SK-N-SH (cell line): ENCODE measurements at regions not wholly inside any gene's neighbourhood (a gene's known extent, or its start where the extent isn't known, plus 50 kb on each side); places are given as distances from the start of the nearest gene placed in this dataset.

ENCODE experiments used
- CTCF ChIA-PET: fragments of 300-600, 350-600 bp; formaldehyde crosslinking; extraction: SDS; loops from one replicate; lab custom pipeline; 2021; lab: Yijun Ruan, JAX
- POLR2A ChIA-PET: fragments of 350-600 bp; sonication (Branson Sonifier 250); formaldehyde crosslinking; extraction: SDS; loops from one replicate; lab custom pipeline; 2020; ENCODE audit warnings: antibody characterized with exemption, inconsistent platforms; lab: Yijun Ruan, JAX
- DNase-seq: peaks from one replicate; pipeline ENCODE4 v3.0.0; 2012
- H2AFZ ChIP-seq: fragments of 200-600 bp; sonication (generic); 2 replicates; pipeline ENCODE4 v1.8.1; 2016; ENCODE audit warnings: antibody characterized with exemption, mild to moderate bottlenecking, low read depth
- H3F3A ChIP-seq: fragments of 200-600 bp; sonication (generic); replicated peaks from 2 replicates; pipeline ENCODE3; 2016; ENCODE audit warnings: antibody characterized with exemption, mild to moderate bottlenecking; ENCODE audit not compliant: insufficient read depth
- H3K27ac ChIP-seq, 2 experiments: fragments of 200-500 bp in 1 of 2; fragments of 200-600 bp in 1 of 2; sonication (Bioruptor generic) in 1 of 2; sonication (generic), shearing (Covaris generic) in 1 of 2; 2 replicates each; pipeline versions ENCODE4 v1.5.1 to v1.6.1; 2014 to 2016; ENCODE audit warnings: low read depth in 2 of 2, inconsistent platforms in 1 of 2, low read length in 1 of 2, mild to moderate bottlenecking in 1 of 2, mixed read lengths in 1 of 2
- H3K27me3 ChIP-seq: fragments of 200-600 bp; sonication (generic), shearing (Covaris generic); 2 replicates; pipeline ENCODE4 v1.6.1; 2016; ENCODE audit warnings: mixed run types; ENCODE audit not compliant: insufficient read depth
- H3K36me3 ChIP-seq, 2 experiments: fragments of 200-500 bp in 1 of 2; fragments of 200-600 bp in 1 of 2; sonication (Bioruptor generic) in 1 of 2; sonication (generic) in 1 of 2; replicated peaks in 1 of 2; 2 replicates each; pipeline versions ENCODE3 to v1.5.1; 2014 to 2016; ENCODE audit warnings: low read length in 1 of 2, mild to moderate bottlenecking in 1 of 2; ENCODE audit not compliant: insufficient read depth in 2 of 2, control insufficient read depth in 1 of 2
- H3K4me1 ChIP-seq, 2 experiments: fragments of 200-500 bp in 1 of 2; fragments of 200-600 bp in 1 of 2; sonication (Bioruptor generic) in 1 of 2; sonication (generic), shearing (Covaris generic) in 1 of 2; 2 replicates each; pipeline versions ENCODE4 v1.5.1 to v1.6.1; 2014 to 2016; ENCODE audit warnings: low read depth in 1 of 2, low read length in 1 of 2, mixed run types in 1 of 2; ENCODE audit not compliant: insufficient read depth in 2 of 2, control insufficient read depth in 1 of 2
- H3K4me2 ChIP-seq: fragments of 200-600 bp; sonication (generic), shearing (Covaris generic); 2 replicates; pipeline ENCODE4 v1.6.1; 2017; ENCODE audit warnings: mixed run types
- H3K4me3 ChIP-seq, 2 experiments: fragments of 200-500 bp in 1 of 2; fragments of 200-600 bp in 1 of 2; sonication (Bioruptor generic) in 1 of 2; sonication (generic), shearing (Covaris generic) in 1 of 2; 2 replicates each; pipeline versions ENCODE4 v1.5.1 to v1.8.1; 2014 to 2016; ENCODE audit warnings: low read depth in 2 of 2, inconsistent platforms in 1 of 2, low read length in 1 of 2, mild to moderate bottlenecking in 1 of 2, mixed read lengths in 1 of 2, moderate library complexity in 1 of 2
- H3K79me2 ChIP-seq: fragments of 200-600 bp; sonication (generic); 2 replicates; pipeline ENCODE4 v1.8.1; 2017; ENCODE audit warnings: mild to moderate bottlenecking; ENCODE audit not compliant: insufficient read depth
- H3K9ac ChIP-seq: fragments of 200-600 bp; sonication (generic); 2 replicates; pipeline ENCODE4 v1.6.1; 2017; ENCODE audit warnings: mixed run types
- H3K9me2 ChIP-seq: fragments of 200-600 bp; sonication (generic); 2 replicates; pipeline ENCODE4 v1.6.1; 2017; ENCODE audit warnings: mixed run types
- H3K9me3 ChIP-seq: fragments of 200-600 bp; sonication (generic); 2 replicates; pipeline ENCODE4 v1.6.1; 2017; ENCODE audit warnings: mixed run types, mild to moderate bottlenecking, moderate library complexity
- H4K20me1 ChIP-seq: fragments of 200-600 bp; sonication (generic); 2 replicates; pipeline ENCODE4 v1.6.1; 2017; ENCODE audit warnings: mild to moderate bottlenecking, mixed run types; ENCODE audit not compliant: insufficient read depth
- CTCF ChIP-seq: fragments of 200-600 bp; sonication (generic); IDR thresholded peaks from 2 replicates; pipeline ENCODE4 v1.6.1; 2017; ENCODE audit warnings: antibody characterized with exemption, mild to moderate bottlenecking, moderate library complexity
- ELF1 ChIP-seq: IDR thresholded peaks from 2 replicates; pipeline ENCODE4 v1.4.0; 2012
- EP300 ChIP-seq, 2 experiments: IDR thresholded peaks; 2 replicates each; pipeline versions ENCODE4 v1.4.0 to v1.6.1; 2012; ENCODE audit warnings: borderline replicate concordance in 1 of 2, low read depth in 1 of 2, low read length in 1 of 2
- FOSL2 ChIP-seq: IDR thresholded peaks from 2 replicates; pipeline ENCODE4 v1.4.0; 2012; ENCODE audit warnings: low read depth, mild to moderate bottlenecking, moderate library complexity, borderline replicate concordance
- FOXJ3 ChIP-seq: sonication (generic); formaldehyde crosslinking; IDR thresholded peaks from 2 replicates; pipeline ENCODE4 v1.5.1; 2020; ENCODE audit warnings: mild to moderate bottlenecking, missing genetic modification reagents
- GABPA ChIP-seq: IDR thresholded peaks from 2 replicates; pipeline ENCODE4 v1.4.0; 2012; ENCODE audit warnings: low read depth, mild to moderate bottlenecking
- GATA2 ChIP-seq: sonication (generic); formaldehyde crosslinking; IDR thresholded peaks from 2 replicates; pipeline ENCODE4 v1.5.0; 2020; ENCODE audit warnings: mild to moderate bottlenecking, missing genetic modification reagents
- IRF3 ChIP-seq: fragments of 150-350 bp; IDR thresholded peaks from 2 replicates; pipeline ENCODE4 v1.6.1; 2016; ENCODE audit warnings: mild to moderate bottlenecking, low read depth, low read length
- MAX ChIP-seq: IDR thresholded peaks from 2 replicates; pipeline ENCODE4 v1.4.0; 2012; ENCODE audit warnings: low read depth
- MEF2A ChIP-seq: IDR thresholded peaks from 2 replicates; pipeline ENCODE4 v1.4.0; 2012; ENCODE audit warnings: low read depth, borderline replicate concordance
- MXI1 ChIP-seq: IDR thresholded peaks from 2 replicates; pipeline ENCODE4 v1.6.1; 2012; ENCODE audit warnings: mild to moderate bottlenecking, low read depth, low read length, improper control_type of control experiment
- NFIC ChIP-seq: IDR thresholded peaks from 2 replicates; pipeline ENCODE4 v1.4.0; 2012; ENCODE audit warnings: borderline replicate concordance
- NRF1 ChIP-seq: IDR thresholded peaks from 2 replicates; pipeline ENCODE4 v1.6.1; 2012; ENCODE audit warnings: low read depth, mild to moderate bottlenecking, low read length
- PBX3 ChIP-seq: IDR thresholded peaks from 2 replicates; pipeline ENCODE4; 2012
- REST ChIP-seq: IDR thresholded peaks from 2 replicates; pipeline ENCODE4 v1.6.1; 2012; ENCODE audit warnings: mild to moderate bottlenecking, low read depth, low read length, moderate library complexity
- SMC3 ChIP-seq: IDR thresholded peaks from 2 replicates; pipeline ENCODE4 v1.6.1; 2012; ENCODE audit warnings: low read depth, low read length, improper control_type of control experiment
- TCF12 ChIP-seq: IDR thresholded peaks from 2 replicates; pipeline ENCODE4 v1.4.0; 2012
- USF1 ChIP-seq: IDR thresholded peaks from 2 replicates; pipeline ENCODE4 v1.4.0; 2012; ENCODE audit warnings: low read depth, borderline replicate concordance
- USF2 ChIP-seq: fragments of 150-350 bp; IDR thresholded peaks from 2 replicates; pipeline ENCODE4 v1.6.1; 2017; ENCODE audit warnings: antibody characterized with exemption, low read length, low read depth, borderline replicate concordance
- YY1 ChIP-seq: IDR thresholded peaks from 2 replicates; pipeline ENCODE4 v1.4.0; 2012; ENCODE audit warnings: low read depth, mild to moderate bottlenecking
- WGBS: methylation state at CpG from one replicate; pipeline ENCODE4 v1.1.6; 2017; ENCODE audit warnings: low lambda C conversion rate; 5-methylcytosine and 5-hydroxymethylcytosine counted together

- TF ChIP-seq FOSL2 (no peak), GABPA (no peak), NFIC (no peak), FOXJ3 (no peak), IRF3 (no peak)
- TF ChIP-seq, all 33 proteins: peak for 0
Observed at GRCh38 chr2:153715218-153715850, 156.4 kb upstream of the GALNT13 start (continued).

GRCh38 chr2:153717060-153717459 is 154.7 kb upstream of the GALNT13 start:
- Histone ChIP-seq H3K4me1 (no peaks in the 10 kb centered on the region), H3K9me3 (no peaks in the 10 kb centered on the region; the same call in 1 of the 2 replicates), H3K4me3 (no peak overlapping the region), H3K4me2 (no peak overlapping the region), H3K27me3 (no peaks in the 10 kb centered on the region), H3K36me3 (no peaks in the 10 kb centered on the region), H3K27ac (no peak overlapping the region), H3K79me2 (no peaks in the 10 kb centered on the region), H2AFZ (no peak overlapping the region), H3K9me2 (no peaks in the 10 kb centered on the region), H3F3A (no peaks in the 10 kb centered on the region), H4K20me1 (no peaks in the 10 kb centered on the region), H3K9ac (no peak overlapping the region)
- DNase-seq: no peak
- ChIA-PET CTCF (no interaction called here), POLR2A (no interaction called here)
- TF ChIP-seq NRF1: no peak
- no peak for TF ChIP-seq CTCF
- TF ChIP-seq USF2: no peak
- TF ChIP-seq TCF12: no peak
- no peak for TF ChIP-seq PBX3
- TF ChIP-seq GATA2 (CRISPR knock-in tag): no peak
- TF ChIP-seq ELF1: no peak
- no peak for TF ChIP-seq SMC3
- TF ChIP-seq REST: no peak
- TF ChIP-seq MXI1: no peak
- TF ChIP-seq USF1: no peak
- TF ChIP-seq IRF3: no peak
- no peak for TF ChIP-seq MEF2A
- no peak for TF ChIP-seq MAX
- no peak for TF ChIP-seq EP300 (IDR thresholded peaks at IDR 0.05; ENCODE audit: borderline replicate concordance in 1 of 2, low read depth in 1 of 2, low read length in 1 of 2)
- TF ChIP-seq YY1: no peak
- no peak for TF ChIP-seq FOXJ3
- whole genome bisulfite sequencing: 9% methylated on average over 2 of the region's 2 CpGs
